NCI-H1105 (cell line): ENCODE measurements at regions not wholly inside any gene's neighbourhood (a gene's known extent, or its start where the extent isn't known, plus 50 kb on each side); places are given as distances from the start of the nearest gene placed in this dataset.

ENCODE experiments used
- DNase-seq: peaks from one replicate; lab custom pipeline; 2025; lab: John Stamatoyannopoulos, UW

DNA sequence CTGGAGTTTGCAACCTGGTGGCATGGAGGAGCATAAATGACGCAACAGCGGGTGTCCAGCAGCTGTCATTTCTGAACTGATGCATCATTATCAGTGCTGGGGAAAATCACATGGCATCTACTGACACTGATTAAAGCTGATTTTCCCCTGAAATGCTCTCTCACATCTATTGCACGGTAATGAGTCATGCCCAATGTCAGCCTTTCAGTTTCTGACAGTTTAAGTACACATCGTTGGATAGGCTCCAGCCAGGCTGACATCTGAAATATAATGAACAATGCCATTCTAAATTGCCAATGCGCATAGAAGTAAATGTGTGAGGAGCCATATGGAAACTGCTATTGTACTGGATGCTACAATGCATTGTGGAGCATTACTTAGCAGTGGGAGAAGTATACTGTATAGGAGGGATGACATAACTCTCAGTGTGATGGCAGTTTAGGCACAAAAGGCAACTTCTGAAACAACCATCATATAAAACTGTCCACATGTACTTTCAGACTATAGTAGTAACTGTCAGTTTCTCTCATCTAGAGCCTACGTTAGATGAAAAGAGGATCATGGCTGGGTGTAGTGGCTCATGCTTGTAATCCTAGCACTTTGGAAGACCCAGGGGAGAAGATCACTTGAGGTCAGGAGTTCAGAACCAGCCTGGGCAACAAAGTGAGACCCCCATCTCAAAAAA lies 389.3 kb upstream of the DMAC1 start:
- no peak for DNase-seq

DNA sequence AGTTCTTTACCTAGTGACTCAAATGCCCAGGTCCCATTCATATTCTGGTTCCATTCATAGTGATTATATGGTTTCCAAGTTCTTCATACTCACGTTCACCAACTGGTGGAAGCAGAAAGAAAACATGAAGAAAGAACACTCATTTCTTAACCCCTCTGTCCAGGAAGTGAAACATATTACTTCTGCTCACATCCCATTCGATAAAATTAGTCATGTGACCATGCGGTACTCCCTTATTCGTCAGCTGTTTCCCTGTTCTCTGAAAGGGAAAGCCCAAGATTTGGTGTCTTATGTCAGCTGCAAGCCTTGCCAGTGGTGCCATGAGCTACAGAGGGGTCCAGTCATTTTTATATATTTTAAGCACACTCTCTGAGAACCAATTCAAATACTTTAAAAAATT lies 387.0 kb upstream of the DMAC1 start:
- DNase-seq: no peak

DNA sequence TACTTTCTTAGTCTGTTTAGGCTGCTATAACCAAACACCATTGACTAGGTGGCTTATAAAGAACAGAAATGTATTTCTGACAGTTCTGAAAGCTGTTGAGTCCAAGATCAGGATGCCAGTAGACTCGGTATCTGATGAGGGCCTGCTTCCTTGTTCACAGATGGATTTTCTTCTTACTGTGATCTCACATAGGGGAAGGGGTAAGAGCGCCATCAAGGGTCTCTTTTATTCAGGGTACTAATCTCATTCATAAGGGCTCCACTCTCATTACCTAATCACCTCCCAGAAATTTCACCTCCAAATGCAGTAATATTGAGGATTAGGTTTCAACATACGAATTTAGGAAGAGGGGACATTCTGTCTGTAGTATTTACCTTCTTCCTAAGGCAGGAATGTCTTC lies 384.0 kb upstream of the DMAC1 start:
- DNase-seq: no peak

DNA sequence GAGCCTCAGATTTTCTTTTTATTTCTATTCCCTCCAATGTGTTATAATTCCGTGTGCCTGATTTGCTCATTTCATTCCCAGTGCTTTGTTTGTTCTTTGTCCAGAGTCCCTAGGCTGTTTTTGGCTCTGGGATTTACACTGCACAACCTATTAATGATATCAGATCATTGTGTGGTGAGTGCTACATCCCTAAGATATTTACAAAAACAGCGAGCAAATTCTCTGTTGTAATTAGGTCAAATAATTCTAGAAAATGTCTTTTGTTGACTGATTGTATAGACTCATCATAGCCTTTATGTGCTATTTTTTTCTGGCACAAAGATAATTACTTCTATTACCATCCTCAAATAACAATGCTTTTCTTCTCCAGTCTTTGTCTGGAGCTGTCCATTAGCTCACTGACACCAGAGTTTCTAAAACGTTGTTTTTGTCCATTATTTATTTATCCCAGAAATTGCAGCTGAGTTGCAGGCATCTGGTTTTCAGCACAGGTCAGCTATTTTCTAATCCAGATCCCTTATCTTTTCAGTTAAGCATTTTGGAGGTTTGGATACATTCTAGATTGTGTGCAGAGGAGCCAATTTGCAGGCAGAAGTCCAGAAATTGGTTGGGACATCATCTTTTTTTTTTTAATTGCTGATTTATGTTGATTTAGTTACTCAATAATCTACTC lies 379.9 kb upstream of the DMAC1 start:
- DNase-seq: no peak

DNA sequence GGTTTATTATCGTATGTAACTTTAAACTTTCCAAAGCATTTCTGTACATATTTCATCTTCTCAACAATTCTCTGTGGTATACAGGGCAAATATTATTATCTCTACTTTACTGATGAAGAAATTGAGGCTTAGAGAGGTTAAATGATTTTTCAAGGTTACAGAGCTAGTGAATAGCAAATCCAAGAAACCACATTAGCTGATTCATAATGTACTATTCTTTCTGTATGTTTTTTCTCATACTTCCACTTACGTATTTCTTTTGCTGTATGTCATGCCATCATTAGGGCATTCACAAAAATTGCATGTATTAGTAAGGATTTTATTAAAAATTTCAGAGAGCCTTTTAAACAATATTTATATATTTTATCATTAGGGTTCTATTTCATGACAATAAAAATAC lies 372.4 kb upstream of the DMAC1 start:
- no peak for DNase-seq

DNA sequence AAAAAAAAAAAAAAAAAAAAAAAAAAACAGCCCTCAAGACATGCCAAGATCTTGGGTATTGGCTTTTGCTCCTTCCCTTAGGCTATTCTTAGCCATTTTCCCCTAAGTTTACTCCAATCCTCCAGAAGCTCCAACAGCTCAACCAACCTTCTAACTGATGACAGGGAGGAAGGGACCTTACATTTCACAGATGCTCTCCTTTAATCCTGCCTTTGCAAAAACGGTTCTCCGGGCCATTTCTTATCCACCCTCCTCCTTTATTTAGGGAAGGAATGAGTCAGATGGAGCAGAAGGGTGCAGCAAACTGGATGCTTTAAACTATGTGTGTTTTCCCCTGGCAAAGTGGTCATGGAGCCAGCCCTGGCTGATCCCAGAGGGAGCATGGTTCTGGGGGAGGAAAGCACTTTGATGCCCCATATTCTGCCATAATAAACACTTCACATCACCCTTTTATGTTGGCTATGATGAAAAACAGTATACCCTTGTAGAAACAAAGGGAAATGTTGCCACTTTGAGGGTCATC lies 369.4 kb upstream of the DMAC1 start:
- no peak for DNase-seq

DNA sequence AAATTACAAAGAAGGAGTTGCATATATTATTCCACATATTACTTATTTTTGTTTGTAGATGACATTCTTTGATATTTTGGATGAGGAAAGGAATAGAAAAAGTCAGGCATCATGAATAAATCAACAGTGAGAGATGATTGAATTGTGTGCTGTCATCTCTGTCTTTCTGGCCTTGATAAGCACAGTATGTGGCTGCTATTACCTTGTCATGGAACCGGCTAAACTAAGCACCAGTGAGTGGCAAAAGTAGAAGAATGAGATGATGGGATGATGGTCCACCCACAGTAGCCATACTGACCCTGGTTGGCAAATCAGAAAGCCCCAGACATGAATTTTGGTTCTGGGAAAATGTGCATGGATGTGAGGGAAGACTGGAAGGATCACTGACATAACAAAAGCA lies 361.2 kb upstream of the DMAC1 start:
- no peak for DNase-seq

DNA sequence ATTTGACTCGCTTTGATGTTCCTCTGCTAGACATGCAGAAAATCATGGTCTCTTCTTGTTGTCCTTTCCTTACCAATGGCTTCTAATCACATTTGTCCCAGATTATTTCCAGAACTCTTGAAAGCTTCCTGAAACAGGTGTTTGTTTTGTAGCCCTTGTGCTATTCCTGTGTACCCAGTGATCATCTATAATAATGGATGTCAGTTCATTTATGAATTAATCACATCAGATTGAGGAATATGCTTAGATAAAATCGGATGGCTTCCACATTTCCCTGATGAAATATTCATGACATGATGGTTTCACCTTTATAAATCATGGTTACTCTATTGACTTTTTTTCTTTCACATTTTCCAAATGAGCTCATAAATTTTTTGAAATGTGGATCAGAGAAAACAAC lies 359.0 kb upstream of the DMAC1 start:
- DNase-seq: no peak

DNA sequence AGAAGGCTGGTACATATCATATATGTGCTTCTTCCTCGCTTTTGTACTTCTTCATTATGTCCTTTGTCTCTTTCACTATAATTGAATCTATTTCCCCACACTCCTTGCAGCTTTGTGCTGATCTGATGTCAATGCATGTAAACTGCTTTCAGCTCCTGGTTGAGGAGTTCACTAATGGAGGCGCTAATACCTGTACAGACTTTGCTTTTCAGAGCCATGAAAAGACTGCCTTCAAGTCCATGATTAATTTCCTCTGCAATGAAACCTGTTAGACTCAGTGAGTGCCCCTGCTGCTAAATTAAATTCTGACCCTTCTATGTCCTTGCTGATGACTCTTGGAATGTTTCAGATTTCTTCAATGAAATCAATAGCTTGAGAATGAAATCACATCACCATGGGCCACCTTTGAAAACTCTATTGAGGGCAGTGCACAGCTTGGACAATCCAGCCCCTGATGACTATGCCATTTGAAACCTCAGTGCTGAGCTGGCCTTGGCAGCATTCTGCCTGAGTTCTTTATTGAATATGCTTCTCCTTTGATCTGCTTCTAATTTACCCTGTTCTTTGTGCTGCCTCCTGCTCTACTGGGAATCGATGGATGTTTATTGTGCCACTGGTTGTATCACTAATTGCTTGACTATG lies 358.2 kb upstream of the DMAC1 start:
- no peak for DNase-seq

DNA sequence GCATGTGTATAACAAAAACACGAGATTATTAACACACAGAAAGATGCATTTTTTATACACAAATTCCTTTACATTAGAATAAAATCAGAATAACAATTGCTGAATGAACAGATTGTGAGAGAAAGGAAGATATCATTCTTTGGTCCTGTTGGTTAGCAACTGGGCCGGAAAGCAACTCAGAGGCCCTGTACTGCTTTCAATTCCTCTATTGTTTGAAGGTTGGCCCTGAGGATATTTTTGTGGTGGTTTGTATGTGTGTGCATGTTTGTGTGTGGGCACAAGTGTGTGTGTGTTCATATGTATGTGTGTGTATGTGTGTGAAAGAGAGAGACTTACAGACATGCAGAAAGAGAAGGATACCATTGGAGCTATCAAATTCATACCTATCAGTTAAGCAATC lies 356.8 kb upstream of the DMAC1 start:
- no peak for DNase-seq

DNA sequence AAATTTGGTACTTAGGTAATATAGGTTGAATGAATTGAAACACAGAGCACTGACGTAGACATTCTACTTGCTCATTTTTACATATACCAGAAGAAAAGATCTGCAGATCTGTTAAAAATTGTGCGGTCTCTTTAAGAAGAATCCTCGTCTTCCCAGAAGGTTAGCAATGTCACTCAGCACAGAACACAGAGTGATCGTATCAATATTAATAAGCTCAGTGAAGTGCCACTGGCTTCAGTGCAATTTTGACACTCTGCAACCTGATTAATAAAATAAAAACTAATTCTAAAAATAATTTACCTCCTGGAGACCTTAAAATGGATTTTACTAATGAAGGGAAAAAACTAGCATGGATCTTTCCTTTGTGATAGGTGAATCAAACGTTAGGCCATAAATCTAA lies 356.1 kb upstream of the DMAC1 start:
- DNase-seq: no peak

DNA sequence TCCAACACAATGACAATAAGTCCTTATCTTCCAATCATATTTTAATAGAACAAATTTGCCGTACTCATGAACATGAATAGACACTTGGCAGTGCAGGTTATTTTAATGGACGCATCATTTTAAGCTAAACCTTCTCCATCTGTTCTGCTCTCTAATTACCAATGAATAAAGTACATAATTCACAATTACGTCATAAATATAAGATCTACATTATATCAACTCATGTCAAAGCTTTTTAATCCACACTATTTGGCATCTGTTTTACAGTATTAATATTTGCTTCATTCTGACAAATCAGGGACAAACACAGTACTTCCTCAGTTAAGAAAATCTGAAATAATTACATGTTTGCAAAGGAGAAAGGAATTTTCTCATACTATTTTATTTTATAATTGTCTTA lies 344.1 kb upstream of the DMAC1 start:
- peak; percentile 14 for DNase-seq

DNA sequence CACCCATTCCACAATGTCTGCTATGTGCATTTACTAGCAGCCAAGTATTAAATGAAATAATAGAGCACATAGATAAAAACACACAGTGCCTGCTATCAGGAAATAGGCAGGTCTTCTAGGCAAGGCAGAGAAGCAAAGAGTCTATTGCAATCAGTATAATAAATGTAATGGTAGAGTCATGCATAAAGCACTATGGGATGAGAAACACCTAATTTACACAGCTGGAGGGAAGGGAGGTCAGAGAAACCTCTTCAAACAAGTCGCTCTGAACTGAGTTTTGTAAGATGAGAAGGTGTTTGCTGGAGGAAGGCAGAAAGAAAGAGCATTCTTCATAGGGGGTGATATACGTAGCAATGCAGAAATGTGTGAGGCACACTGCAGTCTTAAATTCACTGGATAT lies 341.0 kb upstream of the DMAC1 start:
- DNase-seq: no peak

DNA sequence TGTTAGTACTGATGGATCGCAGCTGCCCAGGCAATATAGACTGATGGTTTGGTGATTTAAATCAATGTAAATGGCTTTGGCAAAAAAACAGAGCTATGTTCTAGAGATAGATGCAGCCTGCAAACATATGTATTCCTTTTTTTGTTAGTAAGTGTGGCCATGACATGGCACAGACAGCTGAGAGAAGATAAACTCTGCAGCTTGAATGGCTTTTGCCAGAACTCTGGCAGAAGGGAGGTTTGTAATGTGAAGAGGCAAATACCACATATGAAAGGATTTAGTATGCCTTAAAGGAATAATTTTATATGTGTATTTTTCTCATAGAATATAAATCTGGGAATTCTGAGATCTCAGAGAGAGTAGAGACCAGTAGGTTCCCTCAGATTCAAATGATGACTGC lies 340.2 kb upstream of the DMAC1 start:
- no peak for DNase-seq

DNA sequence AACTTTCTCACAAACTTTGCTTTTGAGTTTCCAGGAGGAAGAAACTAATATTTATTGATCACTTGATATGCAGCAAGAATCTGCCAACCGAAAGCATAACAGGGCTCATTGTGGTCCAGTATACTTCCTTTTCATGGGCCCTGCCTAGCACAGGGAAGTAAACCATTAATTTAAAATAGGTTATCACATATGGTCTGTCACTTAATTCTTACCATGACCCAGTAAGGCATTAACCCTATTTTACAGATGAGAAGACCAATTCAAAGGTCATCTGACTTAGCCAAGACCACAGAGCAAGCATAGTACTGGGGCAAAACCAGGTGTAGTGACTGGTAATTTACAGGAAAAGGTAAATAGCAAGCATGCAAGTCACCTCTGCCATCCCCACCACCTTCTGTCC lies 336.9 kb upstream of the DMAC1 start:
- DNase-seq: no peak

DNA sequence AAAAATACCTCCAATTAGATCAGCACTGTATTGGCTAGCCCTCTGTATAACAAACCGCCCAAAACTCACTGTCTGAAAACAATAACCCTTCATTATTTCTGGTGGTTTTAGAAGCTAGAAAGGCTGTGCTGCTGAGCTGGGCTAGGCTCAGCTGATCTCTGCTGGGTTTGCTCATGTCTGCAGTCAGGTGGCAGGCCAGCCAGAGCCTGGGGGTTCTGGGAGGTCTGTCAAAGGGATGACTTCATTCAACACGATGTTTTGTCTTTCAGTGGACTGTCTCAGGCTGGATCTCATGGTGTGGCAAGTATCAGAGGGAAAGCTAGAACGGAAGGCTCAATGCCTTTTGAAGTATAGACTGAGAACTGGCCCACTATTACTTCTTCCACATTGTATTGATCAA lies 335.1 kb upstream of the DMAC1 start:
- DNase-seq: no peak

DNA sequence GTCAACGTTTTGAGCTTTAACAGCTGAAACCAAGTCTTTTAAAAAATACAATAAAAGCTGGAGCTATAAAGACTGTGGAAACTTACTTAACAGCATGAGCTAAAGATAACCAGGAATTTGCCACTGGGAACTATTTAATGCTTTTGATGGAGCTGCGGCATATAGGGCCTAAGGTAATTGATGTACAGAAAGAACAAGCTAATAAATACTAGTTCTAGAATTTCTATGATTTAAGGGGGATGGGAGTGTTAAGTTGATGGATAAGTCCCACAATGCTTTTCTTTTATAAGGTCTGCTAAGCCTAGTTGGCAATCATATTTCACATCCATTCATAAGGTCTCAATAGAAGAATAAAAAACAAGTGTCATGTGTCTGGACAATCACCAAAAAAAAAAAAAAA lies 334.0 kb upstream of the DMAC1 start:
- DNase-seq: no peak

DNA sequence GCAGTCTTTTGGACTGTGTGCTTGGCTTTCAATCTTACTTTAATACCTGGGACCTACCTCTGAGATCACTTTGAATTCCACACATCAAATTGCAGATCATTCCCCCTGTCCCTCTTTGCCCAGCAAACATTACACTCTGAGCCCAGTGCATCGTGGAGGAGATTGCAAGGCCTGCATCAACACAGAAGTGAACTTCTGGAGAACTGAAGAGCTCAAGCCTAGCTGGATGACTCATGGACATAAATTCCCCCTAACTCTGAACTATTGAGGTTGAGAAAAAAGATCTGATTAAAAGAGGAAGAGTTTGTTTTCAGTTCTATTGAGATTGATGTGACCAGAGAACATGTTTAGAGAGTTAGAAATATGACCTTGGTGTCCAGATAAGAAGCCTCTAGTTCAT lies 316.0 kb upstream of the DMAC1 start:
- no peak for DNase-seq

DNA sequence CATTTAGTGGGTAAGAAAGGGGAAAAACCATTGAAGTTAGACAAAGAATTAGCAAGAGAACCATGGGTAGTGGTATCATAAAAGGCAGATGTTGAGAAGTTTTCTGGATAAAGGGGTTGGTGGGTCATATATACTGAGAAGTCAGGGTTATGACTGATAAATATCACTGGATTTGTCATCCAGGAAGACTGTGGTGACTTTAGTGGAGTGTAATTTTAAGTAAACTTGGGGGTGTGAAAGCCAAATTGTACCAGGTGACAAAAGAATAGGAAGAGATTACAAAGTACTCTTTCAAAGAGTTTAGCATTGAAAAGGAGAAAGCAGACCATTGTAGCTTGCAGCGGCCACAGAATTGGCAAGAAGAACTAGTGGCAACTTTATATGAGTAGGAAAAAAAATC lies 315.2 kb upstream of the DMAC1 start:
- DNase-seq: no peak

DNA sequence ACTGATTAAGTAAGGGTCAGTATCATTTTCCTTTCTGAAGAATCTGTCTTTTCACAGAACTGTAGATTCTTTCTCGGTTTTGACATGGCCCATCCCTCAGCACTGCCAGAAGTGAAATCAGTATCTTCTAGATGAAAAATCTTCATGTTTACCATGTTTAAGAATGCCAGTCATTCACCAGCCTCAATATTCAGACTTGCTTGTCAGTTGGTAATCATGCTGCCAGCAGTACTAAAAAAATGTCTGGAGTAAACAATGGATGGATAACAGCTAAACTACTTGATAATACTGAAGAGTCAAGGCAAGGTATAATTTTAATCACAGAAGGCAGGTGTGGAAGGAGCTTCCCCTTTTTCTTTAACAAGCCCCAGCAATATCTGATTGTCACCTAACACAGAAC lies 306.8 kb upstream of the DMAC1 start:
- no peak for DNase-seq

DNA sequence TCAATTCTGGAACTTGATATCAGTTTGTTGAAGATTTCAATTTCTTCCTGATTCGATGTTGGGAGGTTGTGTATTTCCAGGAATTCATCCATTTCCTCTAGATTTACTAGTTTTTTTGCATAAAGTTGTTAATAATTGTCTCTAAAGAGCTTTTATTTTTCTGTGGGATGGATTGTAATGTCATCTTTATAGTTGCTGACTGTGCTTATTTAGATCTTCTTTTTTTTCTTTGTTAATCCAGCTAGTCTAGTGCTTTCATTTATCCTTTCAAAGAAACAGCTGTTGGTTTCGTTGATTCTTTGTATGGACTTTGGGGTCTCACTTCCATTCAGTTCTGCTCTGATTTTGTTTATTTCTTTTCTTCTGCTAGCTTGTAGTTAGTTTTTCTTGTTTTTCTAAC lies 302.0 kb upstream of the DMAC1 start:
- no peak for DNase-seq

DNA sequence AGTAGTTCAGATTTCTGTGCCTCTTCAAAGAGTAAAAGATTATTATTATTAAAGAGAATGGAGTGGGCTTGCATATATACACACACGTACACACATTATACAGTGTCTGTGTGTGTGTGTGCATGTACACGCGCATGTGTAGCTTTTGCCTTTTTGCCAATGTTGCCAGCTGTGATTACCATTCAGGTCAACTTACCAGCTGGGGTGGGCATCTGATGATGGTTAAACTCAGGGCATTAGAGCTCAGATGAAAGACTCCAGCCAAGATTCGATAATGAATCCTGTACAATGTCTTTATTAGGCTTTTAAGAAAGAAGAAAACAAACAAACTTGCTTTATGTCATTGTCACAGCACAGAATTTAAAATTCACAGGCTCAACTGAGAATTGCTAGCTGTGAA lies 296.5 kb upstream of the DMAC1 start:
- no peak for DNase-seq

DNA sequence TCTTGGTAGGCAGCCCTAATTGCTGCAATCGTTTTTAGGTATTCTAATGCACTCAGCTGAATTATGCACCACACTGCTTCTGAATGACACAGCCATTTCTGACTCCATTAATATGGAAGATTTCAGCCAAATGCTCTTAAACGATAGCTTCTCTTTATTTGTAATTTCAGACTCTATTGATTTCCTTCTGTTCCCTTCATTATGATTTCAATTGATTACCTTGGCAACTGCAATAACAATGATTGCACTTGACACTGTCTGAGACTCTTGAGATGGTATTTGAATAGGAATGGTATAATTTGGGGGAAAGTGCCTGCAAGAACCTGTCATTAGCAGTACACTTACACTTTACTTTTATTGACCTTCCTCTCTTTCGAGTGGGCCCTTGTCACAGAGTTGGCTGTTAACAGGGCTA lies 296.1 kb upstream of the DMAC1 start:
- peak; percentile 100 for DNase-seq

DNA sequence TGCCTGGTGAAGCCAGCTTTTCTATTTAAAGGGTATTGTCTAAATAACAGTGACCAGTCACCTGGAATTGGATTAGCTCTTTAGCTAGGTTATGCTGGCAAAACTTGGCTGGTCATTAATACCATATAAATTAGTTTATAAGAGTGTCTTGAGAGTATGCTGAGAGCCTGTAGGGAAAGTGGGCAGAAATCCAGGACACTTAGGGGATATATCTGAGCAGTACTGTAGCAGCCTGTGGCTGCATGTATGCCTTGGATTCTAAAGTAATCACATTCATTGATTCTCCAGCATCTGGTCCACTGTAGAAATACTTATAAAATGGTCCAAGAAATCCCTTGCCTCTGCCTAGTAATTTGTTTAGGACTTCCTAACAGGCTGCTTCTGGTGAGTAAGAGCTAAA lies 288.9 kb upstream of the DMAC1 start:
- DNase-seq: no peak
